ENCODE measurements at regions not wholly inside any gene's neighbourhood (a gene's known extent, or its start where the extent isn't known, plus 50 kb on each side); places are given as distances from the start of the nearest gene placed in this dataset.

- no peak for TF ChIP-seq CTCF (IDR thresholded peaks at IDR 0.05)
- no peak for DNase-seq (ENCODE audit: low spot score)
- Histone ChIP-seq H3K36me3 (no peaks in the 10 kb centered on the region), H3K4me1 (peaks cover 0 to 7% of the 10 kb centered on the region in 2 donors), H3K9me3 (no peaks in the 10 kb centered on the region), H3K27ac (no peak overlapping the region), H3K27me3 (no peaks in the 10 kb centered on the region), H3K4me3 (no peak overlapping the region)
These were observed 104.0 kb upstream of the SIRPG start for GRCh38 chr20:1761598-1761997.

GRCh38 chr20:1761116-1761515 lies 103.5 kb upstream of the SIRPG start:
- DNase-seq (ENCODE audit: low spot score), result no peak
- H3K27ac ChIP-seq, result no peak overlapping the region
- H3K36me3 ChIP-seq, result no peaks in the 10 kb centered on the region
- H3K9me3 ChIP-seq, result no peaks in the 10 kb centered on the region
- H3K4me3 ChIP-seq, result no peak overlapping the region
- no peak for TF ChIP-seq CTCF (IDR thresholded peaks at IDR 0.05)
- no peaks in the 10 kb centered on the region for H3K27me3 ChIP-seq
- peaks cover 0 to 7% of the 10 kb centered on the region in 2 donors for H3K4me1 ChIP-seq

GRCh38 chr20:1758765-1759164 lies 101.2 kb upstream of the SIRPG start:
- no peak for DNase-seq (ENCODE audit: low spot score)
- Histone ChIP-seq H3K27ac (no peak overlapping the region), H3K36me3 (no peaks in the 10 kb centered on the region), H3K27me3 (no peaks in the 10 kb centered on the region), H3K9me3 (no peaks in the 10 kb centered on the region), H3K4me3 (no peak overlapping the region), H3K4me1 (no peaks in the 10 kb centered on the region)
- no peak for TF ChIP-seq CTCF (IDR thresholded peaks at IDR 0.05)

GRCh38 chr20:1757606-1758512 lies 100.3 kb upstream of the SIRPG start:
- H3K27ac ChIP-seq, result no peak overlapping the region
- no peaks in the 10 kb centered on the region for H3K27me3 ChIP-seq
- no peaks in the 10 kb centered on the region for H3K36me3 ChIP-seq
- no peaks in the 10 kb centered on the region for H3K9me3 ChIP-seq
- H3K4me3 ChIP-seq, result no peak overlapping the region
- DNase-seq (ENCODE audit: low spot score), result no peak
- H3K4me1 ChIP-seq, result no peaks in the 10 kb centered on the region
- no peak for TF ChIP-seq CTCF (IDR thresholded peaks at IDR 0.05)

GRCh38 chr20:1757072-1757471 lies 99.5 kb upstream of the SIRPG start:
- H3K9me3 ChIP-seq, result no peaks in the 10 kb centered on the region
- no peak for TF ChIP-seq CTCF (IDR thresholded peaks at IDR 0.05)
- H3K36me3 ChIP-seq, result no peaks in the 10 kb centered on the region
- no peaks in the 10 kb centered on the region for H3K27me3 ChIP-seq
- no peak overlapping the region for H3K27ac ChIP-seq
- no peaks in the 10 kb centered on the region for H3K4me1 ChIP-seq
- no peak overlapping the region for H3K4me3 ChIP-seq
- DNase-seq (ENCODE audit: low spot score), result no peak

DNA sequence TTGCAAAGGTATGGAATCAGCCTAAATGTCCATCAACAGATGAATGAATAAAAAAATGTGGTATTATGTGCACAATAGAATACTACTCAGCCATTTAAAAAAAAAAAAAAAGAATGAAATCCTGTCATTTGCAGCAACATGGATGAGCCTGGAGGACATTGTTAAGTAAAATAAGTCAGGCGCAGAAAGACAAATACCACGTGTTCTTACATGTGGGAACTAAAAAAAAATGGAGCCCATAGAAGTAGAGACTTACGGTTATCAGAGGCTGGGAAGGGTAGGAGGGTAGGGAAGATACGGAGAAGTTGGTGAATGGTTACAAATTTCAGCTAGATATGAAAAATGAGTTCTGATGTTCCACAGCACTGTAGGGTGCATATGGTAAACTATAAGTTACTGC lies 97.2 kb upstream of the SIRPG start:
- Histone ChIP-seq H3K36me3 (no peaks in the 10 kb centered on the region), H3K27ac (no peak overlapping the region), H3K4me3 (no peak overlapping the region), H3K4me1 (no peaks in the 10 kb centered on the region), H3K9me3 (no peaks in the 10 kb centered on the region), H3K27me3 (no peaks in the 10 kb centered on the region)
- no peak for DNase-seq (ENCODE audit: low spot score)
- no peak for TF ChIP-seq CTCF (IDR thresholded peaks at IDR 0.05)
